ENCODE measurements at regions not wholly inside any gene's neighbourhood (a gene's known extent, or its start where the extent isn't known, plus 50 kb on each side); places are given as distances from the start of the nearest gene placed in this dataset.
"Not testable (repeated sequence)": the region's sequence is repeated elsewhere in the genome, so short reads cannot be mapped to it uniquely, and the experiment has no call there.

GRCh38 chr1:166629946-166630345, 209.3 kb upstream of the POGK start:
- no peak for DNase-seq (ENCODE audit: low spot score)
- in situ Hi-C loops (cut with MboI; ENCODE audit: low sequenced_read_pairs, unreplicated experiment) = no loop called here
- TF ChIP-seq CTCF (IDR thresholded peaks at IDR 0.05; ENCODE audit: borderline replicate concordance, control extremely low read depth, extremely low read depth, insufficient read depth, missing control alignments) = no peak

GRCh38 chr1:166630369-166630768, 208.9 kb upstream of the POGK start:
- no peak for TF ChIP-seq CTCF (IDR thresholded peaks at IDR 0.05; ENCODE audit: borderline replicate concordance, control extremely low read depth, extremely low read depth, insufficient read depth, missing control alignments)
- in situ Hi-C loops (cut with MboI; ENCODE audit: low sequenced_read_pairs, unreplicated experiment) = no loop called here
- no peak for DNase-seq (ENCODE audit: low spot score)

- no peak for DNase-seq (ENCODE audit: low spot score)
- in situ Hi-C loops (cut with MboI; ENCODE audit: low sequenced_read_pairs, unreplicated experiment) = no loop called here
- TF ChIP-seq CTCF (IDR thresholded peaks at IDR 0.05; ENCODE audit: borderline replicate concordance, control extremely low read depth, extremely low read depth, insufficient read depth, missing control alignments) = no peak
These were observed 201.1 kb upstream of the POGK start for GRCh38 chr1:166638137-166638536.

GRCh38 chr1:166657228-166657627, 182.0 kb upstream of the POGK start:
- DNase-seq (ENCODE audit: low spot score); in situ Hi-C loops (cut with MboI; ENCODE audit: low sequenced_read_pairs, unreplicated experiment): not testable (repeated sequence)

- DNase-seq (ENCODE audit: low spot score); in situ Hi-C loops (cut with MboI; ENCODE audit: low sequenced_read_pairs, unreplicated experiment): not testable (repeated sequence)
These were observed 172.5 kb upstream of the POGK start for GRCh38 chr1:166666790-166667189.

GRCh38 chr1:166667600-166667999, 171.7 kb upstream of the POGK start:
- DNase-seq (ENCODE audit: low spot score); in situ Hi-C loops (cut with MboI; ENCODE audit: low sequenced_read_pairs, unreplicated experiment): not testable (repeated sequence)

- no peak for TF ChIP-seq CTCF (IDR thresholded peaks at IDR 0.05; ENCODE audit: borderline replicate concordance, control extremely low read depth, extremely low read depth, insufficient read depth, missing control alignments)
- in situ Hi-C loops (cut with MboI; ENCODE audit: low sequenced_read_pairs, unreplicated experiment) = no loop called here
- no peak for DNase-seq (ENCODE audit: low spot score)
These were observed 167.6 kb upstream of the POGK start for GRCh38 chr1:166671627-166672026.

GRCh38 chr1:166673722-166674121, 165.6 kb upstream of the POGK start:
- no peak for TF ChIP-seq CTCF (IDR thresholded peaks at IDR 0.05; ENCODE audit: borderline replicate concordance, control extremely low read depth, extremely low read depth, insufficient read depth, missing control alignments)
- in situ Hi-C loops (cut with MboI; ENCODE audit: low sequenced_read_pairs, unreplicated experiment) = no loop called here
- no peak for DNase-seq (ENCODE audit: low spot score)
